ENCODE measurements at regions not wholly inside any gene's neighbourhood (a gene's known extent, or its start where the extent isn't known, plus 50 kb on each side); places are given as distances from the start of the nearest gene placed in this dataset.

DNA sequence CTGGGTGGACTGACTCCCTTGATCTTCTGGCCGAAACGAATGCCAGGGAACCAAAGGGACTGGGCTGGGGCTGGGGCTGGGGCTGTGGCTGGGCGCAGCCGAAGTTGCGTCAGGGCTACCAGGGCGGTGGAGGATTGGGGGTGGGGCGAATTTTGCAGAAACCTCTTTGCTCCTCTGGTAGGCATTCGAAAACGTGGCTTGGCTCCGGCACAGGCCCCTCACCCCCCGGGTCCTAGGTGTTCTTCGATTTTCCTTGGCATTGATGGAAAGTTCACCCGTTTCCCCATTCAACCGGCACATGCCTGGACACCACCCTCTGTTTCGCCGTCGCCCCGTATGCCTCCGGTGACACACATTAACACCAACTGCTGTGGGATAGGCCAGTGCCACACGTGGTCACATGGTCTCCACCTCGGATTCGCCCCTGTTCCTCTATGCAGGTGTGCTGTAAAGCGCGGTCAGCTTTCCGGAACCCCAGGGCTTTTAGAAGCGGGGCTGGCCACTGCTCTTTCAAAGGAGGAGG is 477.1 kb downstream of the SPATA31A7 start:
- TF ChIP-seq, protein P1, sequence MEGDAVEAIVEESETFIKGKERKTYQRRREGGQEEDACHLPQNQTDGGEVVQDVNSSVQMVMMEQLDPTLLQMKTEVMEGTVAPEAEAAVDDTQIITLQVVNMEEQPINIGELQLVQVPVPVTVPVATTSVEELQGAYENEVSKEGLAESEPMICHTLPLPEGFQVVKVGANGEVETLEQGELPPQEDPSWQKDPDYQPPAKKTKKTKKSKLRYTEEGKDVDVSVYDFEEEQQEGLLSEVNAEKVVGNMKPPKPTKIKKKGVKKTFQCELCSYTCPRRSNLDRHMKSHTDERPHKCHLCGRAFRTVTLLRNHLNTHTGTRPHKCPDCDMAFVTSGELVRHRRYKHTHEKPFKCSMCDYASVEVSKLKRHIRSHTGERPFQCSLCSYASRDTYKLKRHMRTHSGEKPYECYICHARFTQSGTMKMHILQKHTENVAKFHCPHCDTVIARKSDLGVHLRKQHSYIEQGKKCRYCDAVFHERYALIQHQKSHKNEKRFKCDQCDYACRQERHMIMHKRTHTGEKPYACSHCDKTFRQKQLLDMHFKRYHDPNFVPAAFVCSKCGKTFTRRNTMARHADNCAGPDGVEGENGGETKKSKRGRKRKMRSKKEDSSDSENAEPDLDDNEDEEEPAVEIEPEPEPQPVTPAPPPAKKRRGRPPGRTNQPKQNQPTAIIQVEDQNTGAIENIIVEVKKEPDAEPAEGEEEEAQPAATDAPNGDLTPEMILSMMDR (conservative IDR thresholded peaks at IDR 0.05; ENCODE audit: low read depth in 2 of 2) = no peak
- no peak for TF ChIP-seq JUNB (IDR thresholded peaks at IDR 0.05; ENCODE audit: unreplicated experiment)
- TF ChIP-seq, protein P2, sequence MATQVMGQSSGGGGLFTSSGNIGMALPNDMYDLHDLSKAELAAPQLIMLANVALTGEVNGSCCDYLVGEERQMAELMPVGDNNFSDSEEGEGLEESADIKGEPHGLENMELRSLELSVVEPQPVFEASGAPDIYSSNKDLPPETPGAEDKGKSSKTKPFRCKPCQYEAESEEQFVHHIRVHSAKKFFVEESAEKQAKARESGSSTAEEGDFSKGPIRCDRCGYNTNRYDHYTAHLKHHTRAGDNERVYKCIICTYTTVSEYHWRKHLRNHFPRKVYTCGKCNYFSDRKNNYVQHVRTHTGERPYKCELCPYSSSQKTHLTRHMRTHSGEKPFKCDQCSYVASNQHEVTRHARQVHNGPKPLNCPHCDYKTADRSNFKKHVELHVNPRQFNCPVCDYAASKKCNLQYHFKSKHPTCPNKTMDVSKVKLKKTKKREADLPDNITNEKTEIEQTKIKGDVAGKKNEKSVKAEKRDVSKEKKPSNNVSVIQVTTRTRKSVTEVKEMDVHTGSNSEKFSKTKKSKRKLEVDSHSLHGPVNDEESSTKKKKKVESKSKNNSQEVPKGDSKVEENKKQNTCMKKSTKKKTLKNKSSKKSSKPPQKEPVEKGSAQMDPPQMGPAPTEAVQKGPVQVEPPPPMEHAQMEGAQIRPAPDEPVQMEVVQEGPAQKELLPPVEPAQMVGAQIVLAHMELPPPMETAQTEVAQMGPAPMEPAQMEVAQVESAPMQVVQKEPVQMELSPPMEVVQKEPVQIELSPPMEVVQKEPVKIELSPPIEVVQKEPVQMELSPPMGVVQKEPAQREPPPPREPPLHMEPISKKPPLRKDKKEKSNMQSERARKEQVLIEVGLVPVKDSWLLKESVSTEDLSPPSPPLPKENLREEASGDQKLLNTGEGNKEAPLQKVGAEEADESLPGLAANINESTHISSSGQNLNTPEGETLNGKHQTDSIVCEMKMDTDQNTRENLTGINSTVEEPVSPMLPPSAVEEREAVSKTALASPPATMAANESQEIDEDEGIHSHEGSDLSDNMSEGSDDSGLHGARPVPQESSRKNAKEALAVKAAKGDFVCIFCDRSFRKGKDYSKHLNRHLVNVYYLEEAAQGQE (IDR thresholded peaks at IDR 0.05; ENCODE audit: unreplicated experiment) = no peak
- TF ChIP-seq EZH2 (IDR thresholded peaks at IDR 0.05; ENCODE audit: low read depth, unreplicated experiment) = no peak
- TF ChIP-seq EZH2phosphoT487 (IDR thresholded peaks at IDR 0.05; ENCODE audit: unreplicated experiment) = no peak
- no peak for TF ChIP-seq POLR2AphosphoS5 (IDR thresholded peaks at IDR 0.05; ENCODE audit: low read depth)
- TF ChIP-seq CREB1 (CRISPR knock-in tag; IDR thresholded peaks at IDR 0.05; ENCODE audit: low read depth) = no peak
- TF ChIP-seq, protein P3, sequence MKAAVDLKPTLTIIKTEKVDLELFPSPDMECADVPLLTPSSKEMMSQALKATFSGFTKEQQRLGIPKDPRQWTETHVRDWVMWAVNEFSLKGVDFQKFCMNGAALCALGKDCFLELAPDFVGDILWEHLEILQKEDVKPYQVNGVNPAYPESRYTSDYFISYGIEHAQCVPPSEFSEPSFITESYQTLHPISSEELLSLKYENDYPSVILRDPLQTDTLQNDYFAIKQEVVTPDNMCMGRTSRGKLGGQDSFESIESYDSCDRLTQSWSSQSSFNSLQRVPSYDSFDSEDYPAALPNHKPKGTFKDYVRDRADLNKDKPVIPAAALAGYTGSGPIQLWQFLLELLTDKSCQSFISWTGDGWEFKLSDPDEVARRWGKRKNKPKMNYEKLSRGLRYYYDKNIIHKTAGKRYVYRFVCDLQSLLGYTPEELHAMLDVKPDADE (IDR thresholded peaks at IDR 0.05) = no peak
- TF ChIP-seq, protein P4, sequence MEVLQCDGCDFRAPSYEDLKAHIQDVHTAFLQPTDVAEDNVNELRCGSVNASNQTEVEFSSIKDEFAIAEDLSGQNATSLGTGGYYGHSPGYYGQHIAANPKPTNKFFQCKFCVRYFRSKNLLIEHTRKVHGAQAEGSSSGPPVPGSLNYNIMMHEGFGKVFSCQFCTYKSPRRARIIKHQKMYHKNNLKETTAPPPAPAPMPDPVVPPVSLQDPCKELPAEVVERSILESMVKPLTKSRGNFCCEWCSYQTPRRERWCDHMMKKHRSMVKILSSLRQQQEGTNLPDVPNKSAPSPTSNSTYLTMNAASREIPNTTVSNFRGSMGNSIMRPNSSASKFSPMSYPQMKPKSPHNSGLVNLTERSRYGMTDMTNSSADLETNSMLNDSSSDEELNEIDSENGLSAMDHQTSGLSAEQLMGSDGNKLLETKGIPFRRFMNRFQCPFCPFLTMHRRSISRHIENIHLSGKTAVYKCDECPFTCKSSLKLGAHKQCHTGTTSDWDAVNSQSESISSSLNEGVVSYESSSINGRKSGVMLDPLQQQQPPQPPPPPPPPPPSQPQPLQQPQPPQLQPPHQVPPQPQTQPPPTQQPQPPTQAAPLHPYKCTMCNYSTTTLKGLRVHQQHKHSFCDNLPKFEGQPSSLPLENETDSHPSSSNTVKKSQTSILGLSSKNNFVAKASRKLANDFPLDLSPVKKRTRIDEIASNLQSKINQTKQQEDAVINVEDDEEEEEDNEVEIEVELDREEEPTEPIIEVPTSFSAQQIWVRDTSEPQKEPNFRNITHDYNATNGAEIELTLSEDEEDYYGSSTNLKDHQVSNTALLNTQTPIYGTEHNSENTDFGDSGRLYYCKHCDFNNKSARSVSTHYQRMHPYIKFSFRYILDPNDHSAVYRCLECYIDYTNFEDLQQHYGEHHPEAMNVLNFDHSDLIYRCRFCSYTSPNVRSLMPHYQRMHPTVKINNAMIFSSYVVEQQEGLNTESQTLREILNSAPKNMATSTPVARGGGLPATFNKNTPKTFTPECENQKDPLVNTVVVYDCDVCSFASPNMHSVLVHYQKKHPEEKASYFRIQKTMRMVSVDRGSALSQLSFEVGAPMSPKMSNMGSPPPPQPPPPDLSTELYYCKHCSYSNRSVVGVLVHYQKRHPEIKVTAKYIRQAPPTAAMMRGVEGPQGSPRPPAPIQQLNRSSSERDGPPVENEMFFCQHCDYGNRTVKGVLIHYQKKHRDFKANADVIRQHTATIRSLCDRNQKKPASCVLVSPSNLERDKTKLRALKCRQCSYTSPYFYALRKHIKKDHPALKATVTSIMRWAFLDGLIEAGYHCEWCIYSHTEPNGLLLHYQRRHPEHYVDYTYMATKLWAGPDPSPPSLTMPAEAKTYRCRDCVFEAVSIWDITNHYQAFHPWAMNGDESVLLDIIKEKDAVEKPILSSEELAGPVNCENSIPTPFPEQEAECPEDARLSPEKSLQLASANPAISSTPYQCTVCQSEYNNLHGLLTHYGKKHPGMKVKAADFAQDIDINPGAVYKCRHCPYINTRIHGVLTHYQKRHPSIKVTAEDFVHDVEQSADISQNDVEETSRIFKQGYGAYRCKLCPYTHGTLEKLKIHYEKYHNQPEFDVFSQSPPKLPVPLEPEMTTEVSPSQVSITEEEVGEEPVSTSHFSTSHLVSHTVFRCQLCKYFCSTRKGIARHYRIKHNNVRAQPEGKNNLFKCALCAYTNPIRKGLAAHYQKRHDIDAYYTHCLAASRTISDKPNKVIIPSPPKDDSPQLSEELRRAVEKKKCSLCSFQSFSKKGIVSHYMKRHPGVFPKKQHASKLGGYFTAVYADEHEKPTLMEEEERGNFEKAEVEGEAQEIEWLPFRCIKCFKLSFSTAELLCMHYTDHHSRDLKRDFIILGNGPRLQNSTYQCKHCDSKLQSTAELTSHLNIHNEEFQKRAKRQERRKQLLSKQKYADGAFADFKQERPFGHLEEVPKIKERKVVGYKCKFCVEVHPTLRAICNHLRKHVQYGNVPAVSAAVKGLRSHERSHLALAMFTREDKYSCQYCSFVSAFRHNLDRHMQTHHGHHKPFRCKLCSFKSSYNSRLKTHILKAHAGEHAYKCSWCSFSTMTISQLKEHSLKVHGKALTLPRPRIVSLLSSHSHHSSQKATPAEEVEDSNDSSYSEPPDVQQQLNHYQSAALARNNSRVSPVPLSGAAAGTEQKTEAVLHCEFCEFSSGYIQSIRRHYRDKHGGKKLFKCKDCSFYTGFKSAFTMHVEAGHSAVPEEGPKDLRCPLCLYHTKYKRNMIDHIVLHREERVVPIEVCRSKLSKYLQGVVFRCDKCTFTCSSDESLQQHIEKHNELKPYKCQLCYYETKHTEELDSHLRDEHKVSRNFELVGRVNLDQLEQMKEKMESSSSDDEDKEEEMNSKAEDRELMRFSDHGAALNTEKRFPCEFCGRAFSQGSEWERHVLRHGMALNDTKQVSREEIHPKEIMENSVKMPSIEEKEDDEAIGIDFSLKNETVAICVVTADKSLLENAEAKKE (CRISPR knock-in tag; IDR thresholded peaks at IDR 0.05) = no peak
- no peak for TF ChIP-seq STAT1 (IDR thresholded peaks at IDR 0.05; ENCODE audit: unreplicated experiment)
- TF ChIP-seq ZNF114 (CRISPR knock-in tag; IDR thresholded peaks at IDR 0.05) = no peak
- TF ChIP-seq NANOG (IDR thresholded peaks at IDR 0.05; ENCODE audit: borderline replicate concordance) = no peak
- no peak for TF ChIP-seq ZNF331 (CRISPR knock-in tag; IDR thresholded peaks at IDR 0.05; ENCODE audit: low read depth)

Data from GM23338 (cell line).